WTC11 (cell line): ENCODE measurements at regions not wholly inside any gene's neighbourhood (a gene's known extent, or its start where the extent isn't known, plus 50 kb on each side); places are given as distances from the start of the nearest gene placed in this dataset.

Experiments used
- ATAC-seq: fragments of 200-7000 bp; cut with Tn5 transposase; 2 replicates; pipeline ENCODE4 v1.10.0; 2021; ENCODE audit warnings: mild to moderate bottlenecking, moderate library complexity
- CTCF ChIA-PET: fragments of 300-600 bp; sonication (Branson Sonifier 250); formaldehyde crosslinking; loops from one replicate; lab custom pipeline; 2021; ENCODE audit warnings: antibody characterized with exemption; lab: Charles Lee
- POLR2A ChIA-PET: fragments of 350-600 bp; sonication (Branson Sonifier 250); formaldehyde crosslinking; loops from one replicate; lab custom pipeline; 2021; ENCODE audit warnings: antibody characterized with exemption; lab: Charles Lee
- DNase-seq: peaks from one replicate; pipeline ENCODE4 v3.0.0; 2021; ENCODE audit warnings: low spot score
- H3K27ac Mint-ChIP-seq: 2 replicates; pipeline ENCODE4 v1.8.0; 2021; ENCODE audit warnings: mixed read lengths
- H3K27me3 Mint-ChIP-seq: 2 replicates; pipeline ENCODE4 v1.8.0; 2021; ENCODE audit warnings: low read depth, mild to moderate bottlenecking, moderate library complexity, mixed read lengths
- H3K36me3 Mint-ChIP-seq: 2 replicates; pipeline ENCODE4 v1.8.0; 2021; ENCODE audit warnings: mixed read lengths
- H3K4me1 Mint-ChIP-seq: 2 replicates; pipeline ENCODE4 v1.8.0; 2022; ENCODE audit warnings: mixed read lengths
- H3K4me3 Mint-ChIP-seq: 2 replicates; pipeline ENCODE4 v1.8.0; 2021; ENCODE audit warnings: mild to moderate bottlenecking, moderate library complexity, mixed read lengths
- H3K9me3 Mint-ChIP-seq: 2 replicates; pipeline ENCODE4 v1.8.0; 2021; ENCODE audit warnings: mixed read lengths
- ATF2 ChIP-seq: sonication (generic); formaldehyde crosslinking; IDR thresholded peaks from 2 replicates; pipeline ENCODE4 v1.8.1; 2022; ENCODE audit warnings: low read depth, missing genetic modification reagents, borderline replicate concordance
- EMX1 ChIP-seq: fragments of 250-450 bp; sonication (Bioruptor Pico); IDR thresholded peaks from 2 replicates; pipeline ENCODE4 v1.8.0; 2021; ENCODE audit warnings: mild to moderate bottlenecking
- ETV6 ChIP-seq: sonication (generic); formaldehyde crosslinking; IDR thresholded peaks from 2 replicates; pipeline ENCODE4 v1.8.1; 2022; ENCODE audit warnings: mild to moderate bottlenecking, missing genetic modification reagents
- GABPB1 ChIP-seq: sonication (generic); formaldehyde crosslinking; IDR thresholded peaks from 2 replicates; pipeline ENCODE4 v1.8.1; 2023; ENCODE audit warnings: mild to moderate bottlenecking, missing genetic modification reagents
- GTF2I ChIP-seq: fragments of 250-450 bp; sonication (Bioruptor Pico); conservative IDR thresholded peaks from 2 replicates; pipeline ENCODE4 v1.4.0; 2021; ENCODE audit warnings: mild to moderate bottlenecking
- HMGA2 ChIP-seq: fragments of 250-450 bp; sonication (Bioruptor Pico); IDR thresholded peaks from 2 replicates; pipeline ENCODE4 v1.4.0; 2021; ENCODE audit warnings: mild to moderate bottlenecking, moderate library complexity
- IRF2 ChIP-seq: sonication (generic); formaldehyde crosslinking; IDR thresholded peaks from 2 replicates; pipeline ENCODE4 v1.8.0; 2022; ENCODE audit warnings: low read depth, missing genetic modification reagents, borderline replicate concordance
- KAT7 ChIP-seq: sonication (generic); formaldehyde crosslinking; IDR thresholded peaks from 2 replicates; pipeline ENCODE4 v1.8.1; 2023; ENCODE audit warnings: missing genetic modification reagents, mild to moderate bottlenecking, borderline replicate concordance
- NFATC4 ChIP-seq: fragments of 250-450 bp; sonication (Bioruptor Pico); IDR thresholded peaks from 2 replicates; pipeline ENCODE4 v1.9.0; 2021; ENCODE audit warnings: mild to moderate bottlenecking
- NR2C2 ChIP-seq: sonication (generic); formaldehyde crosslinking; IDR thresholded peaks from 2 replicates; pipeline ENCODE4 v1.8.0; 2022; ENCODE audit warnings: mild to moderate bottlenecking, missing genetic modification reagents
- NR3C1 ChIP-seq: sonication (generic); formaldehyde crosslinking; conservative IDR thresholded peaks from 2 replicates; pipeline ENCODE4 v1.8.1; 2023; ENCODE audit warnings: low read depth, mild to moderate bottlenecking, missing genetic modification reagents
- OVOL2 ChIP-seq: fragments of 250-450 bp; sonication (Bioruptor Pico); IDR thresholded peaks from 2 replicates; pipeline ENCODE4 v1.9.0; 2021; ENCODE audit warnings: mild to moderate bottlenecking, borderline replicate concordance
- PREB ChIP-seq: sonication (generic); formaldehyde crosslinking; IDR thresholded peaks from 2 replicates; pipeline ENCODE4 v1.8.1; 2022; ENCODE audit warnings: mild to moderate bottlenecking, missing genetic modification reagents, moderate library complexity, borderline replicate concordance
- SP1 ChIP-seq: sonication (generic); formaldehyde crosslinking; conservative IDR thresholded peaks from 2 replicates; pipeline ENCODE4 v1.8.1; 2022; ENCODE audit warnings: missing genetic modification reagents
- STAT6 ChIP-seq: sonication (generic); formaldehyde crosslinking; conservative IDR thresholded peaks from 2 replicates; pipeline ENCODE4 v1.8.1; 2023; ENCODE audit warnings: mild to moderate bottlenecking, low read depth, missing genetic modification reagents, moderate library complexity
- TEAD4 ChIP-seq: sonication (generic); formaldehyde crosslinking; IDR thresholded peaks from 2 replicates; pipeline ENCODE4 v1.8.0; 2022; ENCODE audit warnings: mild to moderate bottlenecking, missing genetic modification reagents
- ZNF317 ChIP-seq: sonication (generic); formaldehyde crosslinking; IDR thresholded peaks from 2 replicates; pipeline ENCODE4 v1.8.1; 2023; ENCODE audit warnings: low read depth, mild to moderate bottlenecking, moderate library complexity, missing genetic modification reagents, borderline replicate concordance
- TF ChIP-seq, protein P1 (sequence below): sonication (generic); formaldehyde crosslinking; IDR thresholded peaks from 2 replicates; pipeline ENCODE4 v1.8.0; 2022; ENCODE audit warnings: missing genetic modification reagents
- TF ChIP-seq, protein P2 (sequence below): sonication (generic); formaldehyde crosslinking; IDR thresholded peaks from 2 replicates; pipeline ENCODE4 v1.8.1; 2023; ENCODE audit warnings: mild to moderate bottlenecking, missing genetic modification reagents, moderate library complexity

GRCh38 chr4:81714291-81714690 lies 242.6 kb upstream of the RASGEF1B start:
- no peaks in the 10 kb centered on the region for H3K27me3 Mint-ChIP-seq
- H3K27ac Mint-ChIP-seq, result no peak overlapping the region; the same call in 1 of the 2 replicates
- no peaks in the 10 kb centered on the region for H3K36me3 Mint-ChIP-seq
- peaks cover 10% of the 10 kb centered on the region for H3K9me3 Mint-ChIP-seq
- ATAC-seq, result 0 out of 2 replicates have a peak, but pooled peaks have one; percentile 25
- H3K4me3 Mint-ChIP-seq, result no peak overlapping the region
- ChIA-PET POLR2A (no interaction called here), CTCF (interaction anchor here (1.1 kb wide), 1 partner anchor 570 kb away, joined by 4 read pairs; no protein-coding TSS in a partner anchor)
- peaks cover 26% of the 10 kb centered on the region for H3K4me1 Mint-ChIP-seq
- no peak for TF ChIP-seq ZNF317
- no peak for TF ChIP-seq OVOL2 (CRISPR knock-in tag)
- TF ChIP-seq GTF2I (CRISPR knock-in tag), result no peak
- no peak for TF ChIP-seq KAT7
- TF ChIP-seq NFATC4 (CRISPR knock-in tag), result no peak
- no peak for TF ChIP-seq ETV6 (CRISPR knock-in tag)
- no peak for TF ChIP-seq STAT6 (CRISPR knock-in tag)
- no peak for TF ChIP-seq PREB (CRISPR knock-in tag)
- no peak for TF ChIP-seq EMX1 (CRISPR knock-in tag)
- no peak for TF ChIP-seq TEAD4
- TF ChIP-seq ATF2 (CRISPR knock-in tag), result no peak
- no peak for TF ChIP-seq NR3C1
- DNase-seq, result no peak

DNA sequence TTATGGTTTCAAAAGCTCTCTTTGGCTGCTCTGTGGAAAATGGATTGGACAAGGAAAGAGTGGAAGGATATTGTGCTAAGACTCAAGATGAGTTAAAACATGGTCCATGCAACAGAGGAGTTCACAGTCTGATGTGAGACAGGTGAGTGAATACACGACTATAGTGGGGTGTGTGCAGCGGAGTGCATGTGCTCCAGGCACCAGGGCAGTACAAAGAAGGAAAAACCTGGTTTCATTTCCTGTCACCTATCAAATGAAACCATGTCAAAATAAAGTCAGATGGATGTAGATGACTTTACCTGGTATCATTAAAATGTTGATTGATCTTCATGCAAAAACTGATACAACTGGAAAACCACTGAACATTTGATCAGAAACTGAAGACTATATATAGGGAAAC lies 241.0 kb upstream of the RASGEF1B start:
- ATAC-seq (no peak), DNase-seq (no peak)
- Mint-ChIP-seq H3K27ac (no peak overlapping the region), H3K4me1 (peaks cover 26% of the 10 kb centered on the region), H3K9me3 (peaks cover 13% of the 10 kb centered on the region), H3K4me3 (no peak overlapping the region), H3K36me3 (no peaks in the 10 kb centered on the region), H3K27me3 (no peaks in the 10 kb centered on the region)
- TF ChIP-seq HMGA2 (CRISPR knock-in tag) (no peak), STAT6 (CRISPR knock-in tag) (no peak), GABPB1 (CRISPR knock-in tag) (no peak), NR2C2 (CRISPR knock-in tag) (no peak), IRF2 (CRISPR knock-in tag) (no peak), ETV6 (CRISPR knock-in tag) (no peak), SP1 (no peak), KAT7 (no peak)
- TF ChIP-seq, protein P1, sequence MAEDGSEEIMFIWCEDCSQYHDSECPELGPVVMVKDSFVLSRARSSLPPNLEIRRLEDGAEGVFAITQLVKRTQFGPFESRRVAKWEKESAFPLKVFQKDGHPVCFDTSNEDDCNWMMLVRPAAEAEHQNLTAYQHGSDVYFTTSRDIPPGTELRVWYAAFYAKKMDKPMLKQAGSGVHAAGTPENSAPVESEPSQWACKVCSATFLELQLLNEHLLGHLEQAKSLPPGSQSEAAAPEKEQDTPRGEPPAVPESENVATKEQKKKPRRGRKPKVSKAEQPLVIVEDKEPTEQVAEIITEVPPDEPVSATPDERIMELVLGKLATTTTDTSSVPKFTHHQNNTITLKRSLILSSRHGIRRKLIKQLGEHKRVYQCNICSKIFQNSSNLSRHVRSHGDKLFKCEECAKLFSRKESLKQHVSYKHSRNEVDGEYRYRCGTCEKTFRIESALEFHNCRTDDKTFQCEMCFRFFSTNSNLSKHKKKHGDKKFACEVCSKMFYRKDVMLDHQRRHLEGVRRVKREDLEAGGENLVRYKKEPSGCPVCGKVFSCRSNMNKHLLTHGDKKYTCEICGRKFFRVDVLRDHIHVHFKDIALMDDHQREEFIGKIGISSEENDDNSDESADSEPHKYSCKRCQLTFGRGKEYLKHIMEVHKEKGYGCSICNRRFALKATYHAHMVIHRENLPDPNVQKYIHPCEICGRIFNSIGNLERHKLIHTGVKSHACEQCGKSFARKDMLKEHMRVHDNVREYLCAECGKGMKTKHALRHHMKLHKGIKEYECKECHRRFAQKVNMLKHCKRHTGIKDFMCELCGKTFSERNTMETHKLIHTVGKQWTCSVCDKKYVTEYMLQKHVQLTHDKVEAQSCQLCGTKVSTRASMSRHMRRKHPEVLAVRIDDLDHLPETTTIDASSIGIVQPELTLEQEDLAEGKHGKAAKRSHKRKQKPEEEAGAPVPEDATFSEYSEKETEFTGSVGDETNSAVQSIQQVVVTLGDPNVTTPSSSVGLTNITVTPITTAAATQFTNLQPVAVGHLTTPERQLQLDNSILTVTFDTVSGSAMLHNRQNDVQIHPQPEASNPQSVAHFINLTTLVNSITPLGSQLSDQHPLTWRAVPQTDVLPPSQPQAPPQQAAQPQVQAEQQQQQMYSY (CRISPR knock-in tag), result no peak
- TF ChIP-seq, protein P2, sequence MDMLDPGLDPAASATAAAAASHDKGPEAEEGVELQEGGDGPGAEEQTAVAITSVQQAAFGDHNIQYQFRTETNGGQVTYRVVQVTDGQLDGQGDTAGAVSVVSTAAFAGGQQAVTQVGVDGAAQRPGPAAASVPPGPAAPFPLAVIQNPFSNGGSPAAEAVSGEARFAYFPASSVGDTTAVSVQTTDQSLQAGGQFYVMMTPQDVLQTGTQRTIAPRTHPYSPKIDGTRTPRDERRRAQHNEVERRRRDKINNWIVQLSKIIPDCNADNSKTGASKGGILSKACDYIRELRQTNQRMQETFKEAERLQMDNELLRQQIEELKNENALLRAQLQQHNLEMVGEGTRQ, result no peak
- ChIA-PET POLR2A (no interaction called here), CTCF (interaction anchor here (1.0 kb wide), 1 partner anchor 201 kb away, joined by 4 read pairs; no protein-coding TSS in a partner anchor)
